ENCODE measurements at regions not wholly inside any gene's neighbourhood (a gene's known extent, or its start where the extent isn't known, plus 50 kb on each side); places are given as distances from the start of the nearest gene placed in this dataset.
A peak's percentile ranks its signal among the peaks of the same experiment; 100 is the strongest.

GRCh38 chr7:84474436-84474835 lies 279.8 kb upstream of the SEMA3A start:
- DNase-seq, result no peak

- no peak for DNase-seq
These were observed 277.0 kb upstream of the SEMA3A start for GRCh38 chr7:84471576-84471975.

- DNase-seq, result no peak
These were observed 274.4 kb upstream of the SEMA3A start for GRCh38 chr7:84469034-84469433.

GRCh38 chr7:84462259-84462658 lies 267.7 kb upstream of the SEMA3A start:
- DNase-seq, result no peak

- no peak for DNase-seq
These were observed 266.5 kb upstream of the SEMA3A start for GRCh38 chr7:84461093-84461492.

GRCh38 chr7:84455788-84456187 lies 261.2 kb upstream of the SEMA3A start:
- DNase-seq, result peak; percentile 8

- DNase-seq, result no peak
These were observed 259.8 kb upstream of the SEMA3A start for GRCh38 chr7:84454174-84454959.

GRCh38 chr7:84452618-84453017 lies 258.0 kb upstream of the SEMA3A start:
- DNase-seq, result no peak

- DNase-seq, result no peak
These were observed 256.2 kb upstream of the SEMA3A start for GRCh38 chr7:84450772-84451171.

- no peak for DNase-seq
These were observed 253.2 kb upstream of the SEMA3A start for GRCh38 chr7:84447636-84448293.

- DNase-seq, result no peak
These were observed 252.4 kb upstream of the SEMA3A start for GRCh38 chr7:84446991-84447480.

- DNase-seq, result no peak
These were observed 231.2 kb upstream of the SEMA3A start for GRCh38 chr7:84425702-84426259.

GRCh38 chr7:84422790-84423189 lies 228.2 kb upstream of the SEMA3A start:
- DNase-seq, result no peak

GRCh38 chr7:84412161-84412969 lies 217.8 kb upstream of the SEMA3A start:
- no peak for DNase-seq

- DNase-seq, result no peak
These were observed 205.1 kb upstream of the SEMA3A start for GRCh38 chr7:84399661-84400060.

GRCh38 chr7:84394219-84394618 lies 199.6 kb upstream of the SEMA3A start:
- DNase-seq, result no peak

- no peak for DNase-seq
These were observed 199.2 kb upstream of the SEMA3A start for GRCh38 chr7:84393786-84394185.

GRCh38 chr7:84390845-84391244 lies 196.3 kb upstream of the SEMA3A start:
- DNase-seq, result no peak

- no peak for DNase-seq
These were observed 194.7 kb upstream of the SEMA3A start for GRCh38 chr7:84389242-84389641.

- no peak for DNase-seq
These were observed 193.0 kb upstream of the SEMA3A start for GRCh38 chr7:84387595-84387994.

GRCh38 chr7:84384417-84384816 lies 189.8 kb upstream of the SEMA3A start:
- DNase-seq, result no peak

GRCh38 chr7:84379446-84379845 lies 184.9 kb upstream of the SEMA3A start:
- DNase-seq, result no peak

GRCh38 chr7:84372712-84373111 lies 178.1 kb upstream of the SEMA3A start:
- DNase-seq, result no peak

Data from SHP77 treated with DMSO at 0.1 percent for 48 hours (cell line).